Stimulated activated CD4-positive, alpha-beta T cell treated with anti-CD3 and anti-CD28 coated beads, TNF-alpha, amount 100 ng/mL, for 24 hours (primary cell): ENCODE measurements at regions not wholly inside any gene's neighbourhood (a gene's known extent, or its start where the extent isn't known, plus 50 kb on each side); places are given as distances from the start of the nearest gene placed in this dataset.
"Not testable (repeated sequence)": the region's sequence is repeated elsewhere in the genome, so short reads cannot be mapped to it uniquely, and the experiment has no call there.

ENCODE experiments used
- DNase-seq, 3 experiments: peaks; one replicate each; pipeline ENCODE4 v3.0.0-alpha.2; 2020; ENCODE audit warnings: low read depth in 3 of 3

GRCh38 chr18:75857558-75857957 lies 430.1 kb upstream of the SMIM21 start:
- no peak for DNase-seq

- DNase-seq: no peak
Measured at GRCh38 chr18:75854808-75855207, 427.3 kb upstream of the SMIM21 start.

- peak in 1 of 3 experiments; percentile 17 for DNase-seq
Measured at GRCh38 chr18:75854174-75854573, 426.7 kb upstream of the SMIM21 start.

- no peak for DNase-seq
Measured at GRCh38 chr18:75846321-75846720, 418.8 kb upstream of the SMIM21 start.

GRCh38 chr18:75845413-75845812 lies 417.9 kb upstream of the SMIM21 start:
- no peak for DNase-seq

GRCh38 chr18:75844146-75844545 lies 416.6 kb upstream of the SMIM21 start:
- DNase-seq: no peak

GRCh38 chr18:75840131-75840530 lies 412.6 kb upstream of the SMIM21 start:
- DNase-seq: no peak

- not testable (repeated sequence) for DNase-seq
Measured at GRCh38 chr18:75839686-75840085, 412.2 kb upstream of the SMIM21 start.

GRCh38 chr18:75839041-75839440 lies 411.5 kb upstream of the SMIM21 start:
- no peak for DNase-seq

GRCh38 chr18:75837316-75837715 lies 409.8 kb upstream of the SMIM21 start:
- no peak for DNase-seq

GRCh38 chr18:75836516-75836915 lies 409.0 kb upstream of the SMIM21 start:
- DNase-seq: no peak

- DNase-seq: no peak
Measured at GRCh38 chr18:75831960-75832359, 404.5 kb upstream of the SMIM21 start.

- no peak for DNase-seq
Measured at GRCh38 chr18:75830828-75831227, 403.3 kb upstream of the SMIM21 start.

- no peak for DNase-seq
Measured at GRCh38 chr18:75829091-75829490, 401.6 kb upstream of the SMIM21 start.

- DNase-seq: no peak
Measured at GRCh38 chr18:75828379-75828778, 400.9 kb upstream of the SMIM21 start.

- no peak for DNase-seq
Measured at GRCh38 chr18:75827751-75828287, 400.3 kb upstream of the SMIM21 start.

- no peak for DNase-seq
Measured at GRCh38 chr18:75824661-75825060, 397.2 kb upstream of the SMIM21 start.

- no peak for DNase-seq
Measured at GRCh38 chr18:75823471-75823870, 396.0 kb upstream of the SMIM21 start.

GRCh38 chr18:75818383-75818782 lies 390.9 kb upstream of the SMIM21 start:
- DNase-seq: no peak

- no peak for DNase-seq
Measured at GRCh38 chr18:75815767-75816166, 388.3 kb upstream of the SMIM21 start.

GRCh38 chr18:75812761-75813160 lies 385.3 kb upstream of the SMIM21 start:
- DNase-seq: no peak

GRCh38 chr18:75810961-75811551 lies 383.6 kb upstream of the SMIM21 start:
- no peak for DNase-seq

GRCh38 chr18:75810516-75810915 lies 383.0 kb upstream of the SMIM21 start:
- DNase-seq: no peak

- no peak for DNase-seq
Measured at GRCh38 chr18:75809926-75810255, 382.4 kb upstream of the SMIM21 start.
